Mesodermal cell (in vitro differentiated cells): ENCODE measurements at regions not wholly inside any gene's neighbourhood (a gene's known extent, or its start where the extent isn't known, plus 50 kb on each side); places are given as distances from the start of the nearest gene placed in this dataset.

Source experiments
- H3K27ac ChIP-seq: 2 replicates; pipeline ENCODE4 v1.7.0; 2013; ENCODE audit warnings: mild to moderate bottlenecking, low read depth, low read length, moderate library complexity; ENCODE audit not compliant: severe bottlenecking
- H3K36me3 ChIP-seq: 2 replicates; pipeline ENCODE4 v1.7.1; 2013; ENCODE audit warnings: mild to moderate bottlenecking, low read length, moderate library complexity; ENCODE audit not compliant: control insufficient read depth, insufficient read depth
- H3K4me1 ChIP-seq: one replicate; pipeline ENCODE4 v1.7.1; 2013; ENCODE audit warnings: mild to moderate bottlenecking, low read length; ENCODE audit not compliant: insufficient read depth, control insufficient read depth, poor library complexity, severe bottlenecking
- H3K4me3 ChIP-seq: 2 replicates; pipeline ENCODE4 v1.7.0; 2013; ENCODE audit warnings: low read length, control low read depth, mild to moderate bottlenecking; ENCODE audit not compliant: insufficient read depth, poor library complexity, severe bottlenecking; ENCODE audit errors: extremely low read depth
- H3K9me3 ChIP-seq: 2 replicates; pipeline ENCODE4 v1.7.1; 2013; ENCODE audit warnings: mild to moderate bottlenecking, low read length, moderate library complexity; ENCODE audit not compliant: control insufficient read depth
- WGBS, 2 experiments: methylation state at CpG; one replicate each; pipeline ENCODE4 v1.1.5; 2013; ENCODE audit warnings: missing lambda C conversion rate in 2 of 2; ENCODE audit not compliant: insufficient coverage in 2 of 2; 5-methylcytosine and 5-hydroxymethylcytosine counted together

- WGBS, 2 experiments, result 50% methylated on average over 1 of the region's 3 CpGs; no CpG with 5 or more reads in 1 of the 2 experiments
- H3K9me3 ChIP-seq, result no peaks in the 10 kb centered on the region
- H3K4me3 ChIP-seq, result no peak overlapping the region
- H3K36me3 ChIP-seq, result no peaks in the 10 kb centered on the region
- peaks cover 4% of the 10 kb centered on the region for H3K4me1 ChIP-seq
- H3K27ac ChIP-seq, result no peak overlapping the region
Measured at GRCh38 chr2:204282081-204282480, 263.2 kb upstream of the PARD3B start.

- no peak overlapping the region for H3K27ac ChIP-seq
- no peaks in the 10 kb centered on the region for H3K36me3 ChIP-seq
- H3K4me1 ChIP-seq, result peaks cover 4% of the 10 kb centered on the region
- H3K4me3 ChIP-seq, result no peak overlapping the region
- WGBS, 2 experiments, result 11 to 24% methylated on average over 2 of the region's 4 CpGs
- no peaks in the 10 kb centered on the region for H3K9me3 ChIP-seq
Measured at GRCh38 chr2:204282525-204282924, 262.8 kb upstream of the PARD3B start.

- Histone ChIP-seq H3K4me3 (no peak overlapping the region), H3K27ac (no peak overlapping the region), H3K4me1 (no peaks in the 10 kb centered on the region), H3K36me3 (no peaks in the 10 kb centered on the region), H3K9me3 (no peaks in the 10 kb centered on the region)
- 100% methylated on average over 1 of the region's 1 CpG; no CpG with 5 or more reads in 1 of the 2 experiments for WGBS, 2 experiments
Measured at GRCh38 chr2:204289066-204289465, 256.2 kb upstream of the PARD3B start.

GRCh38 chr2:204292439-204292838, 252.8 kb upstream of the PARD3B start:
- H3K27ac ChIP-seq, result no peak overlapping the region
- no peaks in the 10 kb centered on the region for H3K9me3 ChIP-seq
- no peaks in the 10 kb centered on the region for H3K36me3 ChIP-seq
- H3K4me3 ChIP-seq, result no peak overlapping the region
- H3K4me1 ChIP-seq, result no peaks in the 10 kb centered on the region
- WGBS, 2 experiments, result 65 to 78% methylated on average over 3 of the region's 4 CpGs

- Histone ChIP-seq H3K27ac (no peak overlapping the region), H3K9me3 (no peaks in the 10 kb centered on the region), H3K4me3 (no peak overlapping the region), H3K36me3 (no peaks in the 10 kb centered on the region), H3K4me1 (no peaks in the 10 kb centered on the region)
- no CpG with 5 or more reads among the region's 4 CpGs for WGBS, 2 experiments
Measured at GRCh38 chr2:204293884-204294747, 251.2 kb upstream of the PARD3B start.

- Histone ChIP-seq H3K36me3 (no peaks in the 10 kb centered on the region), H3K4me1 (no peaks in the 10 kb centered on the region), H3K4me3 (no peak overlapping the region), H3K27ac (no peak overlapping the region), H3K9me3 (no peaks in the 10 kb centered on the region)
- WGBS, 2 experiments, result 100% methylated on average over 1 of the region's 1 CpG
Measured at GRCh38 chr2:204298404-204298803, 246.9 kb upstream of the PARD3B start.

GRCh38 chr2:204299766-204300165, 245.5 kb upstream of the PARD3B start:
- WGBS, 2 experiments, result no CpG with 5 or more reads among the region's 1 CpG
- H3K4me3 ChIP-seq, result no peak overlapping the region

GRCh38 chr2:204306667-204307066, 238.6 kb upstream of the PARD3B start:
- H3K4me3 ChIP-seq, result no peak overlapping the region
- no peaks in the 10 kb centered on the region for H3K9me3 ChIP-seq
- H3K4me1 ChIP-seq, result no peaks in the 10 kb centered on the region
- no peaks in the 10 kb centered on the region for H3K36me3 ChIP-seq
- H3K27ac ChIP-seq, result no peak overlapping the region
- WGBS, 2 experiments, result 94 to 98% methylated on average over 2 to 4 of the region's 4 CpGs

More at GRCh38 chr2:204299766-204300165, 245.5 kb upstream of the PARD3B start:
- H3K27ac ChIP-seq, result no peak overlapping the region
- no peaks in the 10 kb centered on the region for H3K4me1 ChIP-seq
- H3K36me3 ChIP-seq, result no peaks in the 10 kb centered on the region
- H3K9me3 ChIP-seq, result no peaks in the 10 kb centered on the region

GRCh38 chr2:204312105-204312504, 233.2 kb upstream of the PARD3B start:
- Histone ChIP-seq H3K9me3 (no peaks in the 10 kb centered on the region), H3K4me1 (peaks cover 9% of the 10 kb centered on the region), H3K27ac (no peak overlapping the region), H3K36me3 (no peaks in the 10 kb centered on the region), H3K4me3 (no peak overlapping the region)
- 76 to 83% methylated on average over 2 to 5 of the region's 8 CpGs for WGBS, 2 experiments

GRCh38 chr2:204313256-204313655, 232.0 kb upstream of the PARD3B start:
- Histone ChIP-seq H3K4me3 (no peak overlapping the region), H3K36me3 (no peaks in the 10 kb centered on the region), H3K4me1 (peaks cover 9% of the 10 kb centered on the region), H3K9me3 (no peaks in the 10 kb centered on the region), H3K27ac (peak overlapping the region; percentile 32)
- 44% methylated on average over 1 of the region's 1 CpG; no CpG with 5 or more reads in 1 of the 2 experiments for WGBS, 2 experiments

- 90 to 92% methylated on average over 13 of the region's 13 CpGs for WGBS, 2 experiments
- no peaks in the 10 kb centered on the region for H3K36me3 ChIP-seq
- H3K4me3 ChIP-seq, result no peak overlapping the region
- H3K4me1 ChIP-seq, result peaks cover 9% of the 10 kb centered on the region
- no peaks in the 10 kb centered on the region for H3K9me3 ChIP-seq
- H3K27ac ChIP-seq, result no peak overlapping the region
Measured at GRCh38 chr2:204315236-204315662, 230.0 kb upstream of the PARD3B start.
